ENCODE measurements at regions not wholly inside any gene's neighbourhood (a gene's known extent, or its start where the extent isn't known, plus 50 kb on each side); places are given as distances from the start of the nearest gene placed in this dataset.
"Not testable (repeated sequence)": the region's sequence is repeated elsewhere in the genome, so short reads cannot be mapped to it uniquely, and the experiment has no call there.

- DNase-seq (ENCODE audit: extremely low spot score, unreplicated experiment) = no peak
- Mint-ChIP-seq H3K27me3 (ENCODE audit: unreplicated experiment) (no peaks in the 10 kb centered on the region), H3K4me3 (ENCODE audit: unreplicated experiment) (no peak overlapping the region), H3K27ac (ENCODE audit: unreplicated experiment) (no peak overlapping the region), H3K9me3 (ENCODE audit: unreplicated experiment) (no peaks in the 10 kb centered on the region), H3K36me3 (ENCODE audit: unreplicated experiment) (no peaks in the 10 kb centered on the region), H3K4me1 (ENCODE audit: unreplicated experiment) (peaks cover 19% of the 10 kb centered on the region)
- no peak for TF ChIP-seq CTCF (IDR thresholded peaks at IDR 0.05)
Observed at GRCh38 chr3:69688400-69688799, 50.9 kb upstream of the MITF start.

GRCh38 chr3:69687641-69688040, 51.6 kb upstream of the MITF start:
- Mint-ChIP-seq H3K9me3 (ENCODE audit: unreplicated experiment) (no peaks in the 10 kb centered on the region), H3K4me3 (ENCODE audit: unreplicated experiment) (no peak overlapping the region), H3K36me3 (ENCODE audit: unreplicated experiment) (no peaks in the 10 kb centered on the region), H3K4me1 (ENCODE audit: unreplicated experiment) (peaks cover 25% of the 10 kb centered on the region), H3K27ac (ENCODE audit: unreplicated experiment) (no peak overlapping the region), H3K27me3 (ENCODE audit: unreplicated experiment) (no peaks in the 10 kb centered on the region)
- no peak for DNase-seq (ENCODE audit: extremely low spot score, unreplicated experiment)
- no peak for TF ChIP-seq CTCF (IDR thresholded peaks at IDR 0.05)

DNA sequence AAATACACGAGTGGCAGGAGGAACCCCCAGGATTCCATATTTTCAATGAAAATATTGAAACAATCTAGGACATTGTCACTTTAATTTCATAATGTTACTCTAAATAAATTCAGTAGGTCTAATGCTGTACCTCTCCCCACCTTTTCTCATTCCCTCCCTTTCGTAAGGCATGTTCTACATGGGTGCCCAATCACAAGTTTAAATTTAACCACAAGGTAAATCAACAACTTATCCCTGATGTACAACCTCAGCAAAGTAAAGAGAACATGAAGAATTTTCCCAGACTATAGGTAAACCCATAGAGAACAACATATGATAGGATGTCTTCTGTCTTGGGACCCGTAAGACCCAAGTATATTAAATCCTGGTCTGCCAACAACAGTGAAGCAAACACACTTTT, 53.2 kb upstream of the MITF start:
- no peak for TF ChIP-seq CTCF (IDR thresholded peaks at IDR 0.05)
- Mint-ChIP-seq H3K27me3 (ENCODE audit: unreplicated experiment) (peaks cover 2% of the 10 kb centered on the region), H3K4me3 (ENCODE audit: unreplicated experiment) (no peak overlapping the region), H3K4me1 (ENCODE audit: unreplicated experiment) (peaks cover 23% of the 10 kb centered on the region), H3K27ac (ENCODE audit: unreplicated experiment) (no peak overlapping the region), H3K9me3 (ENCODE audit: unreplicated experiment) (no peaks in the 10 kb centered on the region), H3K36me3 (ENCODE audit: unreplicated experiment) (no peaks in the 10 kb centered on the region)
- no peak for DNase-seq (ENCODE audit: extremely low spot score, unreplicated experiment)

- Mint-ChIP-seq H3K27ac (ENCODE audit: unreplicated experiment) (no peak overlapping the region), H3K9me3 (ENCODE audit: unreplicated experiment) (no peaks in the 10 kb centered on the region), H3K4me1 (ENCODE audit: unreplicated experiment) (peaks cover 23% of the 10 kb centered on the region), H3K4me3 (ENCODE audit: unreplicated experiment) (no peak overlapping the region), H3K36me3 (ENCODE audit: unreplicated experiment) (no peaks in the 10 kb centered on the region), H3K27me3 (ENCODE audit: unreplicated experiment) (peaks cover 3% of the 10 kb centered on the region)
- no peak for TF ChIP-seq CTCF (IDR thresholded peaks at IDR 0.05)
- no peak for DNase-seq (ENCODE audit: extremely low spot score, unreplicated experiment)
Observed at GRCh38 chr3:69684309-69684961, 54.8 kb upstream of the MITF start.

GRCh38 chr3:69683082-69683806, 56.0 kb upstream of the MITF start:
- Mint-ChIP-seq H3K27me3 (ENCODE audit: unreplicated experiment) (peaks cover 9% of the 10 kb centered on the region), H3K36me3 (ENCODE audit: unreplicated experiment) (no peaks in the 10 kb centered on the region), H3K4me1 (ENCODE audit: unreplicated experiment) (peaks cover 23% of the 10 kb centered on the region), H3K27ac (ENCODE audit: unreplicated experiment) (no peak overlapping the region), H3K4me3 (ENCODE audit: unreplicated experiment) (no peak overlapping the region), H3K9me3 (ENCODE audit: unreplicated experiment) (no peaks in the 10 kb centered on the region)
- no peak for DNase-seq (ENCODE audit: extremely low spot score, unreplicated experiment)
- TF ChIP-seq CTCF (IDR thresholded peaks at IDR 0.05) = no peak

- H3K4me3 Mint-ChIP-seq (ENCODE audit: unreplicated experiment); DNase-seq (ENCODE audit: extremely low spot score, unreplicated experiment); H3K9me3 Mint-ChIP-seq (ENCODE audit: unreplicated experiment); H3K36me3 Mint-ChIP-seq (ENCODE audit: unreplicated experiment); H3K27ac Mint-ChIP-seq (ENCODE audit: unreplicated experiment); H3K4me1 Mint-ChIP-seq (ENCODE audit: unreplicated experiment); H3K27me3 Mint-ChIP-seq (ENCODE audit: unreplicated experiment): not testable (repeated sequence)
Observed at GRCh38 chr3:69677456-69677855, 61.8 kb upstream of the MITF start.

All from osteocyte (in vitro differentiated cells).